ENCODE measurements at regions not wholly inside any gene's neighbourhood (a gene's known extent, or its start where the extent isn't known, plus 50 kb on each side); places are given as distances from the start of the nearest gene placed in this dataset.
A peak's percentile ranks its signal among the peaks of the same experiment; 100 is the strongest.

DNA sequence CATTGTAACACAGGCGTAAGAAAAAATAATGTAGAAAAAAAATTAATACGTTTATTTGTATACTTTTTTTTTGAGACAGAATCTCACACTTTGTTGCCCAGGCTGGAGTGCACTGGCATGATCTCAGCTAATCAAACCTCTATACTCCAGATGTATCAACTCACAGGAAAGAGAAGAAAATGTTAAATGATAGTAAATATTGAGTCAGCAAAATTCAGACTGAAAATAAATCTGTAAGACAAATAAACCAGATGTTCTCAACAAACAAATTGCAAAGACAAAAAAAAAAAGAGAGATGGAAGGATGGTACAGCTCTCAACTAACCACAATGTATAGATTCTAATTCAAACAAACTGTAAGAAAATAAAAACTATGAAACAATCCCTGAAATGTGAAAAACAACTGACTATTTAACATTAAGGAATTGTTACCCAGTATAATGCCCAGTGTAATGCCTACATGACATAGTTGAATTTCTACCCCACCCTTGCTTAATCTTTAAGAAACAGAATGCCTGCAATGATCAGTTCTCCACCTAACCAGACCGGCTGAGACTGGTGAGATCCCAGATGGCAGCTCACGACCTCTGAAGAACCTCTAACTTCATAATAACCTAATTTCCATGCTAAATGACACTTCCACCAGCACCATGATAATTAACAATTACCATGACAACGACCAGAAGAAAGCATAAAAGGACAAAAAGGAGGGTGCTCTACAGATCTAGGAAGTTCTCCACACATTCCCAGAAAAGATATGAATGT, 272.0 kb upstream of the GNAI1 start:
- DNase-seq: no peak

DNA sequence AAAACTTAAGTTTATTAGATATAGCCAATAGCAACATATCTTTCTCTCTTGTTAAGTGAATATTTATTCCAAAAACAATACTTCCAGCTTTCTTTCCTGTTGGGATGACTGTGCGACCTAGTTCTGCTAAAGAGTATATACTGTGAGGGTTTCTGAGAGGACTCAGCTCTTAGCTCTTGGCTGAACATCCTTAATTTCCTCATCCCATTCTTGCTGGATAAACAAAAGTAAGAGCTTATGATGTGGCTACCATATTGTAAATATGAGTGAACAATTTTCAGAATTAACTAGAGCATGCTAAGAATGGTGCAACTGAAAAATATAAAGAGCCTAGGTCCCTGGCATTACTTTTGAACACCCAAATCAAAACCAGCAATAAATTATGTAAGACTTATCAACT, 279.5 kb upstream of the GNAI1 start:
- no peak for DNase-seq

DNA sequence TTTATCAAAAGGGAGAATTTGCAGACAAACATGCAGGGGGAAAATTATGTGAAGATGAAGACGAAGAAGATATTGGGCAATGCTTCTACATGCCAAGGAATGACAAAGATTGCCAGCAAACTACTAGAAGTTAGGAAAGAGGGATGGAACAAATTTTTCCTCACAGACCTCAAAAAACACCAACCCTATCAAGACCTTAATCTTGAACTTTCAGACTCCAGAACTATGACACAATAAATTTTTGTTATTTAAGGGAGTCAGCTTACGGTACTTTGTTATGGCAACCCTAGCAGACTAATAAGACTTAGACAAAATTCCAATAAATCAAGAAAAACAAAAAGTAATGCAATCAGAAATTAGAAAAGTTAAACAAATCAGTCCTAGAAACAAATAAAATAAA, 280.0 kb upstream of the GNAI1 start:
- DNase-seq: no peak

DNA sequence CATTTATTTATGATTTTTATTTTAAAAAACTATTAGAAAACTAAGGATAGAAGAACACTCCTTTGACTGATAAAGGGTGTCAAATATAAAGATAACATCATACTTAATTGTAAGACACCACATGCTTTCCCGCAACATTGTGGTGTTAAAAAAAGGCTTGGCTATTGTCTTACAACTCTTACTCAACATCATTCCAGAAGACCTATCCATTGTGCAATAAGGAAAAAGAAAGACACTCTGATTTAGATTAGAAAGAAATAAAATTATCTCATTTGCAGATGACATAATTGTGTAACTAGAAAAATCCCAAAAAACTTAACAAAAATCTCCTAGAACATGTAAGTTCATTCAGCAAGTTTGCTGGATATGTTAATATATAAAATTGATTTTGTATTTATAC, 296.7 kb upstream of the GNAI1 start:
- DNase-seq: no peak

DNA sequence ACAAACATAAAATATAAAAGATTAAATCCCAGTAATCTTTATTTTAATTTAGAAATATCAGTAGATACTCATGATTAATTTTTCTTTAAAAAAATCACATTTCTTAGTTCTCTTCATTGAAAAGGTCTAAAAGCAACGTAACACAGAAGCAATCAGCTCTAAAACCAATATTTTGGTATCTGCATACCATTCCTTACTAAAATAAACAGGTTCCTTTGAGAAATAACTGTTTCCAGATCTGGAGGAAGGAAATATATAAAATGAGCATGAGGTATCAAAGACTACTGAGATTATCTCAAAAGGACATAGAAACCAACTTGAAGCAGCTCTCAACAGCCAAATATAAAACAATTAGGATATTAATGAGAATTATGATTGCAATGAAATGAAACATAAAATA, 301.0 kb upstream of the GNAI1 start:
- DNase-seq: no peak

DNA sequence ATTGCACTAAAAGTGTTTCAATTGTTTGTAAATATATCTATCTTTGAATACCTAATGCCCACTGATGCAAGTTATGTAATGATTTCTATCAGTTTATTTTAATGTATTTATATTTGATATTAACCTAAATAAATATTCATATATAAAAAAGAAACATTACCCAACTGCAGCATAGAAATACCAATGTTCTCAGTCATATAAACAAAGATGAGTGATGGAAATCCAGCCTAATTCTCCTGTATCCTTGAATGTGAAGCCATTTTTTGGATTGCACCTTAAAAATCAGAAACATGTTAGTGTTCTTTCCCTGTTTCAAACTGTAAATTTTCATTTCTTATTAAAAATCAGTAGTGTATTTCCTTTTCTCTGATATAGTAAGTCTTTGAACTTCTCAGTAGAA, 305.8 kb upstream of the GNAI1 start:
- DNase-seq: no peak

DNA sequence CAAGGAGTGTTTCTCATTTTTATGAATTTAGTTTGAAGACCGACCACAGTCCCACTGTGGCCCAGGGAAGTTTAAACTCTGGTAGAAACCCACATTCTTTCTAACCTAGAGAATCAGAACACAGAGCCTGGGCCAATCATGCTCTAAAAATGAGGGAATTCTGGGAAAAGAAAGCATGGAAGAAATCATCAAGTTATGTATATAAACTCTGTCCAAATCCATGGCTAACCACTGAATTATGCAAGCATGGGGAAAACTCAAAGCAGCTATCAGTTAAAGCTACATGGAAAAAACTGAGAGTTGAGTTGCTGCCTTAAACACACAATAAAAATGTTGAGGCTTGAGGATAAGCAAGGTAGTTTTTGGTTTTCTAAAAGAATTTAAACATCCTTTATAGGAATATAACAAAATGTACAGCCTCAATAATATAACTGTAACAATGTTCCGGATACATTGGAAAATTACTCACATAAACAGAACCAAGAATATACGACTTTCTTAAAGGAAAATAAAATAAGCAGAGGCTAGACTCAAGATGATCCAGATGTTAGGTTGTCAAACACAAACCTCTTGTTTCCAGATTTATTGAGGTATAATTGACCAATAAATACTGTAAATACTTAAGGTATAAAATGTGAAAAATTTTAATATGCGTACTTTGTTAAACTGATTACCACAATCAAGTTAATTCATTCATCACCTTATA, 311.2 kb upstream of the GNAI1 start:
- DNase-seq: no peak

DNA sequence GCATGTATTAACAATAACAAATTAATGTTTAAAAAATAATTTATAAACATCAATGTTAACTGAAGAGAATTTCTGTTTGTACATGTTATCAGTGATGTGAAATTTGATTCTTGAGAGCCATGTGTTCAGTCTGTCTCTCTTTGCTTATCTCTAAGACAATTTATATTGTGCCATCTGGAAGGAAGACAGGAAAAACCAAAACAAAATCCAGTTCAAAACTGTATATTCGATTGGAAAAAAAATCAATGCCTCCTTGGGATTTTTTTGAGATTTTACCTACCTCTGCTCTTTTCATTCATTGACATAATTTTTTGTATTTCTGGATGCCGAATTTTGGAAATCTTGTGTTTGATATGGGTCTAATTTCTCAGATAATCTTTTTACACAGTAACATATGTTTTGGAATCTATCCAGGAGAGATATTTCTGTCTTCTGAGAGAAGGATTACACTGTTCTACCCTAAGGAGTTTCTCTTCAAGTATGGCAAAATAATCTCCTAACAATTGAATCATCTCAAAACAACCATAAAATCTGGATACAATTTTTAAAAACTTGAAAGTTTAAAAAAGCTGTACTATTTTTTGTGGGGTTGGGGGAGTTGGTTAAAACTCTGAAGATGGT, 311.9 kb upstream of the GNAI1 start:
- DNase-seq: no peak

DNA sequence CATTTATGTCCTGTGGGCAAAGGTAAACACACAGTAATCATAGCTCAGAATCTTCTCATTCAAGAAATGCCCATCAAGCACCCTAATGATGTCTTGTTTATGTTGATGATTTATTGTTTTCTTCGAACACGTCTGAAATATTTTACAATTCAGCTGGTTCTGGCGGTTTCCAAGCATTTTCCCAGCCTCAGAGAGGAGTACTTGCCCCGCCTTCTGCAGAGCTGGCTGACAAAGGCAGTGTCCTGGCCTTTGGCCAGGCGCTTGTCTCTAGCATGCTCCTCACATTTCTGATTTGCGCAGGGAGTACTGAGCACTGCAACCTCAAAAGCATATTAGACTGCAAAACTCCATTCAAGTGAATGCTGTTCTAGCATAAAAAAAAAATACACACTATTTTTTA, 314.2 kb upstream of the GNAI1 start:
- peak; percentile 44 for DNase-seq

DNA sequence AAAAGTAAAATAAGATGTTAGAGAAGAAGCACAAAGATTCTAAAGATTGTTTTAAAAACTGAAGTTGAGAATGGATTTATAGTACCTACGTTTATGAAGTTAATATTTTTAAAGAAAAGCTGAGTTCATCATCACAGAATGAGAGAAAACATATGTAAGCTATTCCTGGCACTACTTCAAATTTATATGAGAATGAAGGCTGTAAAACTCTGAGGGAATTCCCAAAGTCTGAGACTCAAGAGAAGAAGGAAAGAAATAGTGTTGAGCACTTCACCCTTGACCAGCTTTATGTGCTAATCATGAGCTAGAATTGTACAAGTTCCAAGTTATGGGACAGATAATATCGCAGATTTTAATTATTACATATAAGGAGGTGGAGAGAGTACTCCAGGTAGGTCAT, 323.7 kb upstream of the GNAI1 start:
- DNase-seq: peak; percentile 19

DNA sequence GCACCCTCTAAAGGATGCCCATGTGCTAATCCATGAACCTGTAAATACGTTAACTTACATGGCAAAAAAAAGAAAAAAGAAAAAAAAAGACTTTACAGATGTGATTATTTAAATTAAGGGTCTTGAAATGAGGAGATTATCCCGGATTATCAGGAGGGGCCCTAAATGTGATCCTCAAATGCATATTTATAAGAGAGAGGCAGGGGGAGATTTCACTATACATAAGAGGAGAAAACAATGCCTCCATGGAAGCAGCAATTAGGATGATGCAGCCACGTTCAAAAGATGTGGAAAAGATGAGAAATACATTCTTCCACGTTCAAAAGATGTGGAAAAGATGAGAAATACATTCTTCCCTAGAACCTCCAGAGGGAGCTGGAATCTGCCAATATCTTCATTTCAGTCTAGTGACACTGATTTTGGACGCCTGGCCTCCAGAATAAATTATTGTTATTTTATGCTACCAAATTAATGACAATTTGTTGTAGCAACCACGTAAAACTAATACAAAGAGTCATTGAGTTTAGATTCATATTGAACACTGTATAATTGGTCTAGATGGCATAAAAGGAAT, 328.4 kb upstream of the GNAI1 start:
- no peak for DNase-seq

DNA sequence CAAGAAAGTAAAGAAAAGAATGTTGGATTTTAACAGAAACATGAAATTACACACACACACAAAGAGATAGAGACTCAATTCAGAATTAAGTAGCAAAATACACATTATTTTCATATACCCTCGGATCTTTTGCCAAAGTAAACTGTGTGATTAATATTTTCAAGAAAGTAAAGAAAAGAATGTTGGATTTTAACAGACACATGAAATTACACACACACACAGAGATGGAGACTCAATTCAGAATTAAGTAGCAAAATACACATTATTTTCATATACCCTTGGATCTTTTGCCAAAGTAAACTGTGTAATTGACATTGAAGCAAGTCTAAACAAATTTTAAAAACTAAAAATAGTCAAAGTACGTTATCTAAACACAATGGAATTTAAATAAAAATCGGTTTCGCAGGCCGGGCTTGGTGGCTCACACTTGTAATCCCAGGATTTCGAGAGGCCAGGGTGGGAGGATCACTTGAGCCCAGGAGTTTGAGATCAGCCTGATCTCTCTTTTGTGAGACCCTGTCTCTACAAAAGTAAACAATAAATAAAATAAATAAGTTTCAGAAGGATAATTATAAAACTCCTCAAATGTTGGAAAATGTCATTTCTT, 337.3 kb upstream of the MAGI2 start:
- no peak for DNase-seq

DNA sequence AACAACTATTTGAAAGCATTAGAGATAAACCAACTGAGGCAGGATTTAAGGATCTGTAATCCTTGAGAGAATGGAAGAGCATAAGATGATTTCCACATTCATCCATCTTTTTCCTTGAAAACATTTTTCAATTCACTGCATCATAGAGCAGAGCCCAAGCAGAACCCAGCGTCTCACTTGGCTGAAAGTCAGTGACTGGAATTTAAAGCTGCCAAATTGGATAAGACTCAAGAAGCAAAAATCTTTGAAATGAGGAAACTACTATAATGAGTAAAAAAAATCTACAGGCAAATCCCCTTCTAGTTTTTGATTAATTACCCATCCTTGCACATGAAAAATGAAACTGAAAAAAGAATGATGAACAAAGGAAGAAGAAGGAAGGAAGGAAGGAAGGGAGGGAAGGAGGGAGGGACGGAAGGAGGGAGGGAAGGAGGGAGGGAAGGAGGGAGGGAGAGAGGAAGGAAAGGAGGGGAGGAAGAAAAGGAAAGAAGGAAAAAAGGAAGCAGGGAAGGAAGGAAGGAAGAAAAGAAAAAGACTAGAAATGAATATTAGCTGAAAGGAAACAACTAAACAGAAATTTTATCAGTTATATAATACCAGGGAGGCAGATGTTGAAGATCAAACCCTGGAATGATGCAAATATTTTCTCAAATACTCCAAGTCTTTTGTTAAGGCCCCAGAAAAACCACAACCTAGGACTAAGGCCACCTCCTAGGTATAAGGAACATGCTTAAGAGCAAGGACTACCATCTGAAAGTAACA, 336.3 kb upstream of the MAGI2 start:
- no peak for DNase-seq

DNA sequence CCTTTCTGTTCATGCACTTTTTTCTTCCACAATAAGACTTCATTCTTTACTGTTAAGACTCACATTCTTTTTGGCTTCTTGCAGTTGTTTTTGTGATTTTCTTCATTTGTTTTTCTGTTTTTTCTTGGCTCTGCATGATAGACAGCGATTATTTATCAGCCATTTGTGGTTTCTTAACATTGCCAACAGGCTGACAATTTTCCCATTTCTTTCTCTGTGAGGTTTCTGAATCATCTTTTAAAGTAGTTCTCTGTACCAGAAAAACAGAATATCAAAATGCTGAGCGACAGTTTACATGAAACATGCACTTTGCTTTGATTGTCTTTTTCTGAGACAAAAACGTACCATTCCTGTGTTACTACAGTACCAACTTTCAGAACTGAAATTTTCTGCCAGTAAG, 334.2 kb upstream of the MAGI2 start:
- no peak for DNase-seq

DNA sequence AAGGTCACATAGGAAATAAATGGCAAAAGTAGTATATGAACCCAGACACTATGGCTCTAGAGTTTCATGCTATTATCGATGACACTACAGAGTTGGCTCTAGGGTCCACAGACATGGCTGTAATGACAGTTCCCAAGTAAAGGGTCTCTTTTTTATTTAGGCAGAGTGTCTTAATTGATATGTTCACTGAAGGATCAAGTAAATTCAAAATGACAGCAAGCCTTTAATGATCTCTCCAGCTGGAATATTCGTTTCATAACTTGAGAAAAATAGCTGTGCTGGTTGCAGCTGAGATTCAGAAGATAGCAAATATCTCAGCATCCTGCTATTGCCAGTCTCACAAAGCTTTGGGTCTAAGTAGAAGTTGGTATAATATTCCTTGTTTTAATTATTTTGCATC, 333.6 kb upstream of the MAGI2 start:
- no peak for DNase-seq

DNA sequence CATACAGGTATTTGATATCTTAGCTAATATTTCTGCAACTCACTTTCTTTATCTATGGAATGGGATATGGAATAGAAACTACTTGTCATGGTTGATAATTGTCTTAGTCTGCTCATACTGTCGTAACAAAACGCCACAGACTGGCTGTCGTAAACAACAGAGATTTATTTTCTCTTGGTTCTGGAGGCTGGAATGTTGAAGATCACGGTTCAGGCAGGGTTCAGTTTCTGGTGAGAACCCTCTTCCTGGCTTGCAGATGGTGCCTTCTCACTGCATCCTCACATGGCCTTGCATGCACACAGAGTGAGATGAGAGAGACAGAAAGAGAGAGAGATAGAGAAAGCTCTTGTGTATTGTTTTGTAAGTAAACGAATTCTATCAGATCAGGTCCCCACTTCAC, 332.7 kb upstream of the MAGI2 start:
- no peak for DNase-seq

DNA sequence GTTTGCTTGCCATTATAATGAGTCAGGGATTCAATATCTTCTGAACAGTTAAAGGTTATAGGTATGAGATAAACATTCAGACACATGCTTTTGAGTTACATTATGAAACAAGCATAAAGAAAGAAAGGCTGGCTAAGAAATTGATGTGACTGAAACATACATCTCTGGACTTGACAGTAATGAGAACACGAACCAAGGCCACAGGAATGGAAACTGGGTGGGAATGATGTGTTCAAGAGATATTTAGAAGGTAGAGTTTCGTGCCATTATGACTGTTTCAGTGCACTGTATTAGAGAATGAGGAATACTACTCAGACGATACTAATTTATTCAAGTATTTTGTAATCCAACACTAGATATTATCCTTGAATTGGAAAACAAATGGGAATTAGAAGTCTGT, 332.1 kb upstream of the MAGI2 start:
- no peak for DNase-seq

DNA sequence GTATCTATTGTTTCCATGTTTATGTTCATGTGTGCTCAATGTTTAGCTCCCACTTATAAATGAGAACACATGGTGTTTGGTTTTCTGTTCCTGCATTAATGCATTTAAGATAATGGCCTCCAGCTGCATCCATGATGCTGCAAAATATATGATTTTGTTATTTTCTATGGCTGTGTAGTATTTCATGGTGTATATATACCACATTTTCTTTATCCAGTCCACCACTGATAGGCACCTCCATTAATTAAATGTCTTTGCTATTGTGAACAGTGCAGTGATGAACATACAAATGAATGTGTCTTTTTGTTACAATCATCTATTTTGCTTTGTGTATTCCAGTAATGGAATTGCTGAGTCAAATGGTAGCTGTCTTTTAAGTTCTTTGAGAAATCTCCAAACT, 329.4 kb upstream of the MAGI2 start:
- no peak for DNase-seq

DNA sequence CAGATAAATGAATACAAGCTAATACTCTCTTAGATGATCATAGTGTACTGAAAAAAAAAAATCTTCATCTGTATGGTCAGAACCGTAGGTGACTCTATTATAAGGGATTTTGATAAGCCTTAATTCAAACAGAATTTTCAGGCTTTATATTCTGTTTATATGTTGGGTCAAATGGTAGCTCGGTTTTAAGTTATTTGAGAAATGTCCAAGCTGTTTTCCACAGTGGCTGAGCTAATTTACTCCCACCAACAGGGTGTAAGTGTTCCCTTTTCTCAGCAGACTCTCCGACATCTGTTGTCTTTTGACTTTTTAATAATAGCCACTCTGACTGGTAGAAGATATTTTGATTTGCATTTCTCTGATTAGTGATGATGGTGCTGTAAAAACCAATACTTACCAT, 328.8 kb upstream of the MAGI2 start:
- DNase-seq: peak; percentile 22

DNA sequence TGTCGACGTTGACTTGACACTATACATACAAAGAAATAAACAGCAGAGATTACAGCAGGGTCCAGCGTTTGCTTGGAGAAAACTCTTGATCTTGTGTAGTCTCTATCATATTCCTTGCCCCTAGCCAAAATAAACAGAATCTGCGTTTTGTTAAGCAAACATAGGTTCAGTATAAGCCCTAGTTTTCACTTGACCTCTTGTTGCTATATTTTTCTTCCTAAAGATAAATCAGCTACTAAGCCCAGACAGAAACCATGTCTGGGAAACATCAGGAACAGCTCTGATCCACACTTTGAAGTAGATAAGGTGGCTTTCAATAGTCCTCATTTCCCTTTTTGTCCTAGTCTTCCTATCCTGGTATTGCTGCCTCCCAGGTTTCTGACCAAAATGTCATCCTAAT, 328.2 kb upstream of the MAGI2 start:
- DNase-seq: peak; percentile 22

DNA sequence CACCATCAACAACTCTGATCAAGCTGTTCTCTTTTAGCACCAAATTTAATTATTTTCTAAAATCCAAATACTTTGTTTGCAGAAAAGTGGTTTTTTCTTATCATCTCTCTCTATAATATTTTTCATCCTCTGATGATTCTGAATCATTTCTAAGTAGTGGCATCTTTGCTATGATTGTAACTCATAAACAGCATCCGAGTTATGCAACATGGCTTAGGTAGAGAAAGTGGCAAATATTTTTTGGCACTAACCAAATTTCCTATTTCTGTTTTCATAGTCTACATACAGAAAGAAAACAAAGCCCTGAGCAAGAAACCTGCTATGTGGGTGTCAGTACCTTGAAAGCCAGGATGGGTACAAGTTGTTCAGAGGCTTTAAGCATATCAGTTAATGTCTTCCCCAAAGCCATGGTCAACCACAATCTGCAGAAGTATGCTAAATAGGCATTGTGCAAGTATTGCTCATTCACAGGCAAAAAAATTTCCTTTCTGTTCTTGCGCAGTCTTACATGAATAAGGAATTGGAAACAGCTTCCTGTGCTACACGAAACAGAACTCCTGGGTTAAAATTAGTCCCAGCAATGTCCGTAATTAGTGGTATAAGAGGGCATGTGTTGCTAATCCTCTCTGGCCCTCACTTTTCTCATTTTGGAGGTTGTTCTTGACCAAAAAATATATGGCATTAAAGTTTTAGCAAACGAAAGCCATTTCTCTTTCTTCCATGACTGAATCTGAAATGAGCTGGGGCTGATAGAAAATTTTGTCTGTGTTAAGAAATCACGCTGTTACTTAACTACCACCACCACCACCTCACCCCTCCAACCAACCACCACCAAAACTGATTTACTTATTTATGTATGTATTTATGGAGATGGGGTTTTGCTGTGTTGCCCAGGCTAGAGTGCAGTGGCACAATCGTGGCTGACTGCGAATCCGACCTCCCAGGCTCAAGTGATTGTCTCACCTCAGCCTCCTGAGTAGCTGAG, 325.6 kb upstream of the MAGI2 start:
- no peak for DNase-seq
